ENCODE measurements at regions not wholly inside any gene's neighbourhood (a gene's known extent, or its start where the extent isn't known, plus 50 kb on each side); places are given as distances from the start of the nearest gene placed in this dataset.

GRCh38 chr7:51606601-51607154 lies 290.1 kb upstream of the COBL start (continued):
- TF ChIP-seq ZNF639 (tag by site-specific recombination; IDR thresholded peaks at IDR 0.05) (peak; percentile 92), ZBTB20 (tag by site-specific recombination; IDR thresholded peaks at IDR 0.05) (no peak), ZNF394 (tag by site-specific recombination; IDR thresholded peaks at IDR 0.05; ENCODE audit: borderline replicate concordance) (peak; percentile 70), PBX3 (CRISPR knock-in tag; IDR thresholded peaks at IDR 0.05) (no peak; the same call in 1 of the 2 replicates), ZNF221 (tag by site-specific recombination; IDR thresholded peaks at IDR 0.05; ENCODE audit: borderline replicate concordance) (no peak)

- Histone ChIP-seq H3K4me1 (ENCODE audit: control insufficient read depth, insufficient read depth, low read length) (peaks cover 17% of the 10 kb centered on the region), H3K9me3 (ENCODE audit: control insufficient read depth, insufficient read depth, low read depth, low read length) (no peaks in the 10 kb centered on the region), H3K36me3 (ENCODE audit: control insufficient read depth in 2 of 2, insufficient read depth in 1 of 2, low read length in 2 of 2) (no peaks in the 10 kb centered on the region), H3K4me3 (ENCODE audit: low read depth, low read length) (no peak overlapping the region), H3K27ac (ENCODE audit: extremely low read depth, low read depth, low read length) (0 out of 2 replicates have a peak overlapping the region, but pooled peaks have one; percentile 24)
- ChIA-PET CTCF (no interaction called here), POLR2A (no interaction called here)
- TF ChIP-seq ZNF169 (tag by site-specific recombination; IDR thresholded peaks at IDR 0.05) (no peak), ZNF354C (tag by site-specific recombination; IDR thresholded peaks at IDR 0.05; ENCODE audit: borderline replicate concordance, low read depth) (no peak), ZNF394 (tag by site-specific recombination; IDR thresholded peaks at IDR 0.05; ENCODE audit: borderline replicate concordance) (no peak), REST (tag by site-specific recombination; IDR thresholded peaks at IDR 0.05) (no peak), ZNF132 (tag by site-specific recombination; IDR thresholded peaks at IDR 0.05; ENCODE audit: borderline replicate concordance) (no peak), ZNF626 (tag by site-specific recombination; IDR thresholded peaks at IDR 0.05) (no peak), ZNF157 (tag by site-specific recombination; IDR thresholded peaks at IDR 0.05) (no peak), ZSCAN5A (tag by site-specific recombination; IDR thresholded peaks at IDR 0.05) (no peak), ZNF830 (tag by site-specific recombination; IDR thresholded peaks at IDR 0.05; ENCODE audit: low read depth) (no peak), PBX3 (CRISPR knock-in tag; IDR thresholded peaks at IDR 0.05) (no peak), MEIS1 (CRISPR knock-in tag; IDR thresholded peaks at IDR 0.05; ENCODE audit: borderline replicate concordance) (no peak), WT1 (tag by site-specific recombination; IDR thresholded peaks at IDR 0.05) (no peak), ZNF518A (tag by site-specific recombination; conservative IDR thresholded peaks at IDR 0.05; ENCODE audit: low read depth) (no peak), ZNF10 (tag by site-specific recombination; IDR thresholded peaks at IDR 0.05) (no peak), HOXC10 (CRISPR knock-in tag; IDR thresholded peaks at IDR 0.05) (no peak), ZNF280C (tag by site-specific recombination; IDR thresholded peaks at IDR 0.05) (no peak)
These were observed 285.8 kb upstream of the COBL start for GRCh38 chr7:51602376-51602775.

All from HEK293 (cell line).